HepG2 (cell line): ENCODE measurements at regions not wholly inside any gene's neighbourhood (a gene's known extent, or its start where the extent isn't known, plus 50 kb on each side); places are given as distances from the start of the nearest gene placed in this dataset.

Experiments used
- ATAC-seq: fragments of 200-7000 bp; cut with Tn5 transposase; 3 replicates; pipeline ENCODE4 v1.9.1; 2020; ENCODE audit warnings: mild to moderate bottlenecking, moderate library complexity
- BruUV-seq: library from RNA; stranded (reverse); fragments of 400-500 nt; replicated peaks from 2 replicates; lab custom pipeline; 2021; lab: Mats Ljungman, UMichigan
- CTCF ChIA-PET: fragments of 300-600 bp; formaldehyde crosslinking; extraction: SDS; loops from one replicate; lab custom pipeline; 2021; ENCODE audit warnings: low total read pairs, inconsistent platforms, low intra/inter-chr PET ratio; lab: Yijun Ruan, JAX
- POLR2A ChIA-PET: fragments of 350-600 bp; sonication (Branson Sonifier 250); formaldehyde crosslinking; loops from one replicate; lab custom pipeline; 2020; ENCODE audit warnings: antibody characterized with exemption, inconsistent platforms; lab: Yijun Ruan, JAX
- DNase-seq: peaks from one replicate; pipeline ENCODE4 v3.0.0-alpha.2; 2015; ENCODE audit warnings: low spot score
- FAIRE-seq: peaks from 3 replicates; lab custom pipeline; 2011; peaks lifted over from hg19 to GRCh38; lab: Jason Lieb, UNC
- H2AFZ ChIP-seq: one replicate; pipeline ENCODE4 v1.6.1; 2011; ENCODE audit warnings: low read length, inconsistent platforms
- H3K27ac ChIP-seq: fragments of 300-600 bp; 3 replicates; pipeline ENCODE4 v1.8.0; 2011; ENCODE audit warnings: mixed run types, mild to moderate bottlenecking, mixed read lengths, low read length, inconsistent platforms; ENCODE audit not compliant: insufficient read depth; ENCODE audit errors: extremely low read length
- H3K27me3 ChIP-seq, 2 experiments: fragments of 200-600 bp in 1 of 2; 2 replicates in 1 of 2; 3 replicates in 1 of 2; pipeline versions ENCODE4 v1.6.0 to v1.8.0; 2011; ENCODE audit warnings: low read length in 2 of 2, mild to moderate bottlenecking in 2 of 2, moderate library complexity in 2 of 2, inconsistent platforms in 1 of 2; ENCODE audit not compliant: insufficient read depth in 2 of 2, control insufficient read depth in 1 of 2
- H3K36me3 ChIP-seq, 2 experiments: fragments of 200-600 bp in 1 of 2; replicated peaks in 1 of 2; 2 replicates in 1 of 2; 3 replicates in 1 of 2; pipeline versions ENCODE4 v1.5.1 to v1.8.0; 2011; ENCODE audit warnings: low read length in 2 of 2, inconsistent platforms in 1 of 2; ENCODE audit not compliant: insufficient read depth in 2 of 2, control insufficient read depth in 1 of 2
- H3K4me1 ChIP-seq: 2 replicates; pipeline ENCODE4 v1.5.1; 2012; ENCODE audit warnings: low read length, inconsistent platforms; ENCODE audit not compliant: insufficient read depth
- H3K4me2 ChIP-seq: 2 replicates; pipeline ENCODE4 v1.6.0; 2011; ENCODE audit warnings: low read depth, low read length, inconsistent platforms
- H3K4me3 ChIP-seq, 3 experiments: fragments of 200-600 bp in 1 of 3; sonication (generic), shearing (Covaris generic) in 1 of 3; replicated peaks in 1 of 3; 2 replicates each; pipeline ENCODE4 v1.5.1; 2011 to 2016; ENCODE audit warnings: low read length in 3 of 3, inconsistent platforms in 2 of 3, low read depth in 2 of 3, mild to moderate bottlenecking in 2 of 3, control low read depth in 1 of 3, mixed read lengths in 1 of 3; ENCODE audit not compliant: insufficient read depth in 1 of 3
- H3K79me2 ChIP-seq: one replicate; pipeline ENCODE4 v1.6.1; 2011; ENCODE audit warnings: low read length, inconsistent platforms; ENCODE audit not compliant: insufficient read depth
- H3K9ac ChIP-seq: 2 replicates; pipeline ENCODE4 v1.6.0; 2011; ENCODE audit warnings: mild to moderate bottlenecking, low read depth, low read length, inconsistent platforms; ENCODE audit not compliant: insufficient read depth
- H3K9me3 ChIP-seq: 2 replicates; pipeline ENCODE4 v1.5.1; 2012; ENCODE audit warnings: mild to moderate bottlenecking, low read length
- H4K20me1 ChIP-seq: 2 replicates; pipeline ENCODE4 v1.6.0; 2011; ENCODE audit warnings: inconsistent platforms, mild to moderate bottlenecking, low read length, moderate library complexity; ENCODE audit not compliant: insufficient read depth
- NR2F2 ChIP-seq: IDR thresholded peaks from 2 replicates; pipeline ENCODE4 v1.6.1; 2012; ENCODE audit warnings: low read depth, inconsistent platforms, borderline replicate concordance
- RARA ChIP-seq: IDR thresholded peaks from 2 replicates; pipeline ENCODE4 v1.6.1; 2016; ENCODE audit warnings: missing genetic modification reagents, missing compliant biosample characterization
- RBM22 ChIP-seq: fragments of 200-400 bp; formaldehyde crosslinking; optimal IDR thresholded peaks from 2 replicates; pipeline ENCODE3; 2017; ENCODE audit warnings: mild to moderate bottlenecking, low read length, moderate library complexity
- RBM39 ChIP-seq: fragments of 200-400 bp; formaldehyde crosslinking; IDR thresholded peaks from one replicate; pipeline ENCODE4 v1.6.1; 2018; ENCODE audit warnings: antibody characterized with exemption, mild to moderate bottlenecking, low read depth, low read length; ENCODE audit not compliant: poor library complexity, severe bottlenecking
- SP2 ChIP-seq: sonication (generic); formaldehyde crosslinking; IDR thresholded peaks from 2 replicates; pipeline ENCODE4 v1.5.1; 2020; ENCODE audit warnings: mild to moderate bottlenecking, missing genetic modification reagents
- ZMYM2 ChIP-seq: sonication (generic); formaldehyde crosslinking; IDR thresholded peaks from 2 replicates; pipeline ENCODE4 v1.8.0; 2022; ENCODE audit warnings: mild to moderate bottlenecking, missing genetic modification reagents
- ZNF121 ChIP-seq: sonication (generic); formaldehyde crosslinking; IDR thresholded peaks from 2 replicates; pipeline ENCODE4 v1.5.0; 2020; ENCODE audit warnings: mild to moderate bottlenecking, missing genetic modification reagents
- ZNF766 ChIP-seq: sonication (generic); formaldehyde crosslinking; IDR thresholded peaks from 2 replicates; pipeline ENCODE4 v1.5.0; 2020; ENCODE audit warnings: missing genetic modification reagents, borderline replicate concordance
- ZNF879 ChIP-seq: sonication (generic); formaldehyde crosslinking; IDR thresholded peaks from 2 replicates; pipeline ENCODE4 v1.8.1; 2023; ENCODE audit warnings: missing genetic modification reagents
- WGBS: methylation state at CpG from one replicate; pipeline ENCODE4 v1.1.6; 2017; ENCODE audit warnings: low lambda C conversion rate; 5-methylcytosine and 5-hydroxymethylcytosine counted together
- in situ Hi-C: cut with HindIII; loops from 2 replicates; pipeline ENCODE4 v1.10.0; 2017; ENCODE audit warnings: low pct_unique_long_range_greater_than_20kb; ENCODE audit not compliant: extremely low pct_ligation_motif_present
- intact Hi-C: fragments of 100-400 bp; cut with micrococcal nuclease; formaldehyde crosslinking; loops from one replicate; pipeline ENCODE4 v1.10.0; 2022; ENCODE audit not compliant: unreplicated experiment
- TF ChIP-seq, protein P1 (sequence below): sonication (generic); formaldehyde crosslinking; conservative IDR thresholded peaks from 2 replicates; pipeline ENCODE4 v1.4.0; 2020; ENCODE audit warnings: mild to moderate bottlenecking, missing genetic modification reagents, moderate library complexity
- TF ChIP-seq, protein P2 (sequence below), 2 experiments: fragments of 450-650 bp in 1 of 2; sonication (generic) in 1 of 2; formaldehyde crosslinking in 1 of 2; IDR thresholded peaks; 2 replicates each; pipeline versions ENCODE4 v1.6.1 to v1.8.0; 2016 to 2022; ENCODE audit warnings: antibody characterized with exemption in 1 of 2, mild to moderate bottlenecking in 1 of 2, missing genetic modification reagents in 1 of 2
- TF ChIP-seq, protein P3 (sequence below): sonication (generic); formaldehyde crosslinking; IDR thresholded peaks from 2 replicates; pipeline ENCODE4 v1.8.1; 2023; ENCODE audit warnings: mild to moderate bottlenecking, missing genetic modification reagents

DNA sequence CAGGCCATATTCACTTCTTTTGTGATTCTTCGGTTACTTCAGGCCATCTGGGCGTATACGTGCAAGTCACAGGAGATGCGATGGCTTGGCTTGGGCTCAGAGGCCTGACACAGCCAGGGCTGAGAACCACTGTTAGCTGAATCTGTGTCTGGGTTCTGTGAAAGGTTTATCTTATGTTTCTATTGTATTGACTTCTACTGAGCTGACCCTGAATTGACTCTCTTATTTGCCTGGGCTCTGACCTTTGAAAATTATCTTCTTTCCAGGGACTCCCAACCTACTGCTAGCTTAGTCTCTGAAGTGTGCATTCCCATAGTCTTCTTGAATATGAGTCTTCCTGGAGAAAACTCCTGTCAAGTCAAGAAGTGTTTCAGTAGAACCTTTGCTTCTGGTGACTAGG lies 226.4 kb upstream of the SOX4 start:
- 78% methylated on average over 4 of the region's 4 CpGs for WGBS
- ATAC-seq = peak; percentile 79
- H4K20me1 ChIP-seq = no peaks in the 10 kb centered on the region
- intact Hi-C loops = no loop called here
- peak overlapping the region in 1 of 3 experiments; percentile 1; a peak in 1 of 6 replicates for H3K4me3 ChIP-seq
- H3K9me3 ChIP-seq = no peaks in the 10 kb centered on the region
- no peak overlapping the region for H3K9ac ChIP-seq
- no peaks in the 10 kb centered on the region for H3K79me2 ChIP-seq
- no peaks in the 10 kb centered on the region for H3K36me3 ChIP-seq
- H3K27me3 ChIP-seq = no peaks in the 10 kb centered on the region
- H3K4me1 ChIP-seq = peaks cover 36% of the 10 kb centered on the region
- no peak overlapping the region for H3K27ac ChIP-seq
- in situ Hi-C loops = no loop called here
- FAIRE-seq = peak; percentile 59
- H3K4me2 ChIP-seq = no peak overlapping the region
- BruUV-seq = no TSS peak
- DNase-seq = no peak
- H2AFZ ChIP-seq = no peak overlapping the region
- ChIA-PET POLR2A (no interaction called here), CTCF (no interaction called here)
- TF ChIP-seq, protein P1, sequence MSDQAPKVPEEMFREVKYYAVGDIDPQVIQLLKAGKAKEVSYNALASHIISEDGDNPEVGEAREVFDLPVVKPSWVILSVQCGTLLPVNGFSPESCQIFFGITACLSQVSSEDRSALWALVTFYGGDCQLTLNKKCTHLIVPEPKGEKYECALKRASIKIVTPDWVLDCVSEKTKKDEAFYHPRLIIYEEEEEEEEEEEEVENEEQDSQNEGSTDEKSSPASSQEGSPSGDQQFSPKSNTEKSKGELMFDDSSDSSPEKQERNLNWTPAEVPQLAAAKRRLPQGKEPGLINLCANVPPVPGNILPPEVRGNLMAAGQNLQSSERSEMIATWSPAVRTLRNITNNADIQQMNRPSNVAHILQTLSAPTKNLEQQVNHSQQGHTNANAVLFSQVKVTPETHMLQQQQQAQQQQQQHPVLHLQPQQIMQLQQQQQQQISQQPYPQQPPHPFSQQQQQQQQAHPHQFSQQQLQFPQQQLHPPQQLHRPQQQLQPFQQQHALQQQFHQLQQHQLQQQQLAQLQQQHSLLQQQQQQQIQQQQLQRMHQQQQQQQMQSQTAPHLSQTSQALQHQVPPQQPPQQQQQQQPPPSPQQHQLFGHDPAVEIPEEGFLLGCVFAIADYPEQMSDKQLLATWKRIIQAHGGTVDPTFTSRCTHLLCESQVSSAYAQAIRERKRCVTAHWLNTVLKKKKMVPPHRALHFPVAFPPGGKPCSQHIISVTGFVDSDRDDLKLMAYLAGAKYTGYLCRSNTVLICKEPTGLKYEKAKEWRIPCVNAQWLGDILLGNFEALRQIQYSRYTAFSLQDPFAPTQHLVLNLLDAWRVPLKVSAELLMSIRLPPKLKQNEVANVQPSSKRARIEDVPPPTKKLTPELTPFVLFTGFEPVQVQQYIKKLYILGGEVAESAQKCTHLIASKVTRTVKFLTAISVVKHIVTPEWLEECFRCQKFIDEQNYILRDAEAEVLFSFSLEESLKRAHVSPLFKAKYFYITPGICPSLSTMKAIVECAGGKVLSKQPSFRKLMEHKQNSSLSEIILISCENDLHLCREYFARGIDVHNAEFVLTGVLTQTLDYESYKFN = peak; percentile 36; the same call in 1 of the 2 replicates
- TF ChIP-seq, protein P2, sequence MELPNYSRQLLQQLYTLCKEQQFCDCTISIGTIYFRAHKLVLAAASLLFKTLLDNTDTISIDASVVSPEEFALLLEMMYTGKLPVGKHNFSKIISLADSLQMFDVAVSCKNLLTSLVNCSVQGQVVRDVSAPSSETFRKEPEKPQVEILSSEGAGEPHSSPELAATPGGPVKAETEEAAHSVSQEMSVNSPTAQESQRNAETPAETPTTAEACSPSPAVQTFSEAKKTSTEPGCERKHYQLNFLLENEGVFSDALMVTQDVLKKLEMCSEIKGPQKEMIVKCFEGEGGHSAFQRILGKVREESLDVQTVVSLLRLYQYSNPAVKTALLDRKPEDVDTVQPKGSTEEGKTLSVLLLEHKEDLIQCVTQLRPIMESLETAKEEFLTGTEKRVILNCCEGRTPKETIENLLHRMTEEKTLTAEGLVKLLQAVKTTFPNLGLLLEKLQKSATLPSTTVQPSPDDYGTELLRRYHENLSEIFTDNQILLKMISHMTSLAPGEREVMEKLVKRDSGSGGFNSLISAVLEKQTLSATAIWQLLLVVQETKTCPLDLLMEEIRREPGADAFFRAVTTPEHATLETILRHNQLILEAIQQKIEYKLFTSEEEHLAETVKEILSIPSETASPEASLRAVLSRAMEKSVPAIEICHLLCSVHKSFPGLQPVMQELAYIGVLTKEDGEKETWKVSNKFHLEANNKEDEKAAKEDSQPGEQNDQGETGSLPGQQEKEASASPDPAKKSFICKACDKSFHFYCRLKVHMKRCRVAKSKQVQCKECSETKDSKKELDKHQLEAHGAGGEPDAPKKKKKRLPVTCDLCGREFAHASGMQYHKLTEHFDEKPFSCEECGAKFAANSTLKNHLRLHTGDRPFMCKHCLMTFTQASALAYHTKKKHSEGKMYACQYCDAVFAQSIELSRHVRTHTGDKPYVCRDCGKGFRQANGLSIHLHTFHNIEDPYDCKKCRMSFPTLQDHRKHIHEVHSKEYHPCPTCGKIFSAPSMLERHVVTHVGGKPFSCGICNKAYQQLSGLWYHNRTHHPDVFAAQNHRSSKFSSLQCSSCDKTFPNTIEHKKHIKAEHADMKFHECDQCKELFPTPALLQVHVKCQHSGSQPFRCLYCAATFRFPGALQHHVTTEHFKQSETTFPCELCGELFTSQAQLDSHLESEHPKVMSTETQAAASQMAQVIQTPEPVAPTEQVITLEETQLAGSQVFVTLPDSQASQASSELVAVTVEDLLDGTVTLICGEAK (IDR thresholded peaks at IDR 0.05) = no peak
- TF ChIP-seq, protein P2 (CRISPR knock-in tag; IDR thresholded peaks at IDR 0.05) = no peak
- TF ChIP-seq ZNF766 (CRISPR knock-in tag) = no peak
- TF ChIP-seq ZNF879 (CRISPR knock-in tag) = no peak
- peak; percentile 48; the same call in 1 of the 2 replicates for TF ChIP-seq NR2F2
- no peak for TF ChIP-seq ZNF121 (CRISPR knock-in tag)
- TF ChIP-seq RBM22 = no peak
- TF ChIP-seq SP2 (CRISPR knock-in tag) = no peak
- peak; percentile 84 for TF ChIP-seq RARA (CRISPR knock-in tag)
- TF ChIP-seq ZMYM2 = no peak
- TF ChIP-seq RBM39 = no peak
- TF ChIP-seq, protein P3, sequence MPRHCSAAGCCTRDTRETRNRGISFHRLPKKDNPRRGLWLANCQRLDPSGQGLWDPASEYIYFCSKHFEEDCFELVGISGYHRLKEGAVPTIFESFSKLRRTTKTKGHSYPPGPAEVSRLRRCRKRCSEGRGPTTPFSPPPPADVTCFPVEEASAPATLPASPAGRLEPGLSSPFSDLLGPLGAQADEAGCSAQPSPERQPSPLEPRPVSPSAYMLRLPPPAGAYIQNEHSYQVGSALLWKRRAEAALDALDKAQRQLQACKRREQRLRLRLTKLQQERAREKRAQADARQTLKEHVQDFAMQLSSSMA (CRISPR knock-in tag) = no peak
